RWPE1 (cell line): ENCODE measurements at regions not wholly inside any gene's neighbourhood (a gene's known extent, or its start where the extent isn't known, plus 50 kb on each side); places are given as distances from the start of the nearest gene placed in this dataset.

Source experiments
- CTCF ChIA-PET: fragments of 350-600 bp; sonication (Branson Sonifier 250); formaldehyde crosslinking; extraction: SDS; loops from one replicate; lab custom pipeline; 2021; lab: Yijun Ruan, JAX
- POLR2A ChIA-PET: fragments of 400-600 bp; formaldehyde crosslinking; extraction: SDS; loops from one replicate; lab custom pipeline; 2020; ENCODE audit warnings: antibody characterized with exemption; ENCODE audit not compliant: low non-redundant PET; lab: Yijun Ruan, JAX
- DNase-seq: peaks from one replicate; pipeline ENCODE4 v3.0.0; 2012; ENCODE audit warnings: low spot score
- H3K27ac ChIP-seq: fragments of 450-650 bp; 2 replicates; pipeline ENCODE4 v1.5.1; 2017
- TF ChIP-seq, protein P1 (sequence below): fragments of 450-650 bp; conservative IDR thresholded peaks from 2 replicates; pipeline ENCODE4 v1.5.1; 2017; ENCODE audit warnings: low read depth, mild to moderate bottlenecking

DNA sequence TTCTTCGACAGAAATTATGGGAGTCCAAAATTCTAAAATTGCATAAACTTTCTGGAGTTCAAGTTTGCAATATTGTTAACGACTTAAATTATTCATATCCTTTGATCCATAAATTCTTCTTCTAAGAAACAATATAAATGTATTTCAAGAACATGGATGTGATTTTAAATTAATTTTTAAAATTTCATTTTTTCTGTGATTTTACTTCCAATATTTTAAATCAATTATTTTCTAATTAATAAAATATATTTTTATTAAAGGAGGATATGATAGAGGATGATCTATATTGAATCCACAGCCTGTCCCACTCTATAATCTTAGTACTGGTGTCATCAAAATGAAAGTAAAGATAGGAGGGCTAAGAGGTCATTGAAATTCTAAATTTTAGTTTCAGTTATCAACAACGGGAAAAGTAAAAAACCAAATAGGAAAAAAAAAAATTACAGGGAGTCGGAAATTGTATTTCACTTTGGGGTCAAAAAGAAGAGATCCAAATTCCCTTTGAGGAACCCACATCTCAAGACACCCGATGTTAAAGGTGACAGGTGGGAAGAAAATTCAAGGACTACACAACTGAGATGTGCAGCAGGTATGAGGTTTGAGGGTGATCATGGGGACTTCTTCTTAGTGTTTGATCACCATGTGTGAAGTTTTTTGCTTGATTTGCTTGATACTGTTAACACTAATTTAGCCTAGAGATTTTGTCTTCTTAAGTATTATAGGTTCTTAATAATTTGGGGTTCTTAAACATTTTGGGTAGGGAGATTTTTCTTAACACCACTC, 154.8 kb upstream of the RGS18 start:
- no peak for DNase-seq

GRCh38 chr1:192005976-192006375, 152.3 kb upstream of the RGS18 start:
- DNase-seq: no peak
- no peak overlapping the region for H3K27ac ChIP-seq
- ChIA-PET POLR2A (no interaction called here), CTCF (interaction anchor here (0.6 kb wide), 1 partner anchor 19 kb away, joined by 3 read pairs; no protein-coding TSS in a partner anchor)
- TF ChIP-seq, protein P1, sequence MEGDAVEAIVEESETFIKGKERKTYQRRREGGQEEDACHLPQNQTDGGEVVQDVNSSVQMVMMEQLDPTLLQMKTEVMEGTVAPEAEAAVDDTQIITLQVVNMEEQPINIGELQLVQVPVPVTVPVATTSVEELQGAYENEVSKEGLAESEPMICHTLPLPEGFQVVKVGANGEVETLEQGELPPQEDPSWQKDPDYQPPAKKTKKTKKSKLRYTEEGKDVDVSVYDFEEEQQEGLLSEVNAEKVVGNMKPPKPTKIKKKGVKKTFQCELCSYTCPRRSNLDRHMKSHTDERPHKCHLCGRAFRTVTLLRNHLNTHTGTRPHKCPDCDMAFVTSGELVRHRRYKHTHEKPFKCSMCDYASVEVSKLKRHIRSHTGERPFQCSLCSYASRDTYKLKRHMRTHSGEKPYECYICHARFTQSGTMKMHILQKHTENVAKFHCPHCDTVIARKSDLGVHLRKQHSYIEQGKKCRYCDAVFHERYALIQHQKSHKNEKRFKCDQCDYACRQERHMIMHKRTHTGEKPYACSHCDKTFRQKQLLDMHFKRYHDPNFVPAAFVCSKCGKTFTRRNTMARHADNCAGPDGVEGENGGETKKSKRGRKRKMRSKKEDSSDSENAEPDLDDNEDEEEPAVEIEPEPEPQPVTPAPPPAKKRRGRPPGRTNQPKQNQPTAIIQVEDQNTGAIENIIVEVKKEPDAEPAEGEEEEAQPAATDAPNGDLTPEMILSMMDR: no peak

More for the DNA sequence above, 154.8 kb upstream of the RGS18 start:
- POLR2A ChIA-PET: no interaction called here
- CTCF ChIA-PET: interaction anchor here (0.5 kb wide), 1 partner anchor 38 kb away, joined by 4 read pairs; no protein-coding TSS in a partner anchor
- TF ChIP-seq, protein P1: no peak
- no peak overlapping the region for H3K27ac ChIP-seq

GRCh38 chr1:192008281-192008825, 149.9 kb upstream of the RGS18 start:
- POLR2A ChIA-PET: no interaction called here
- no peak for DNase-seq
- CTCF ChIA-PET: interaction anchor here (0.8 kb wide), 1 partner anchor 49 kb away, joined by 3 read pairs; no protein-coding TSS in a partner anchor
- no peak overlapping the region for H3K27ac ChIP-seq
- TF ChIP-seq, protein P1: no peak

DNA sequence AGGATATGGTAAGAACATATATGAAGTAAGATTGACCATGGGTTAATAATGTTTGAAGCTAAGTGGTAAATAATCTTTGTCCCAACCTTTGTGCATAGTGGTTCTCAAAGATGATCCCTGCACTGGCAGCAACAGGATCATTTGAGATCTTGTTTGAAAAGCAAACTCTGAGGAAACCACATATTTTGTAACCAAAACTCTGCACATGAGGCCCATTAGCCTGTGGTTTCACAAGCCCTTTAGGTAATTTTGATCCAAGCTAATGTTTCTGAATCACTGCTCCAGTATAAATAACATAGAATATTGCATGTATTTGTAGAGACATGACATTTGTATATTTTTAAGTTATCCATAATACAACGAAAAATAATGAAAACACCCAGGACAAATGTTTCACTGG, 147.9 kb upstream of the RGS18 start:
- H3K27ac ChIP-seq: no peak overlapping the region
- POLR2A ChIA-PET: no interaction called here

DNA sequence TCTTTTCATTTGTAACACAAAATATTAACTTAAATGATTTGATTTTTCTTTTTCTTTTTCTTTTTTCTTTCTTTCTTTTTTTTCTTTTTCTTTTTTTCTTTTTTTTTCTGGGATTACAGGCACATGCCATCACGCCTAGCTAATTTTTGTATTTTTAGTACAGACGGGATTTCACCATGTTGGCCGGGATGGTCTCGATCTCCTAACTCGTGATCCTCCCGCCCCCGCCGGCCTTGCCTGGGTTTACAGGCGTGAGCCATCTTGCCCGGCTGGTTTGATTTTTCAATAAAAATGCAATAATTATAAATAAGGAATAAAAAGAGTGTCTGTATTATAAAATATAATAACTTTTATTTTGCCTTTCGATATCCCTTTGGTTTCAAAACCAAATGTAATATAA, 146.7 kb upstream of the RGS18 start:
- CTCF ChIA-PET: no interaction called here
- H3K27ac ChIP-seq: no peak overlapping the region
- TF ChIP-seq, protein P1: no peak
- no peak for DNase-seq
- POLR2A ChIA-PET: no interaction called here

More for the DNA sequence above, 147.9 kb upstream of the RGS18 start:
- CTCF ChIA-PET: no interaction called here
- TF ChIP-seq, protein P1: no peak
- DNase-seq: no peak

DNA sequence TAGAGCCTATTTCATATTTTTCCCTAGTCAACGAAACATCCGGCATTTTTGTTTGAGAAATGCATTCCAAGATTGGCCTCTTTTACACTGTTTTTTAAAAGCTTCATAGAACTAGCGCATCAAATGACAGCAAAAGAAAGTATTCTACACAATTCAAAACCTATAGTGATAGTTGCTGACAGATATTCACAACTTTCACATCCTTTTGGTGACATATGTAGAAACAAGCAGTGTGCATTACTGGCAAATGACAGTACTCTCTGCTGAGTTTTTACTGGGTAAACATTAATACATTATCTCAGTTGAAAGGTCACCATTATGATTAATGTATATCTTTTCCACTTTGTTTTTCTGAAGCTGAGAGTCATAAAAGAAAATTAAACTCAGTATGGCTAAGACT, 135.4 kb upstream of the RGS18 start:
- CTCF ChIA-PET: no interaction called here
- H3K27ac ChIP-seq: no peak overlapping the region
- POLR2A ChIA-PET: no interaction called here
- TF ChIP-seq, protein P1: no peak
- no peak for DNase-seq
